Uterus (tissue), 2 donors: ENCODE measurements at regions not wholly inside any gene's neighbourhood (a gene's known extent, or its start where the extent isn't known, plus 50 kb on each side); places are given as distances from the start of the nearest gene placed in this dataset.

ENCODE experiments used
- POLR2A ChIP-seq, 2 donors: fragments of 450-650 bp; IDR thresholded peaks; one replicate each; pipeline ENCODE4 v1.6.1; 2016; ENCODE audit warnings: antibody characterized with exemption in 2 of 2, mild to moderate bottlenecking in 1 of 2, moderate library complexity in 1 of 2
- TF ChIP-seq, protein P1 (sequence below), 4 experiments: fragments of 200-600 bp in 2 of 4; fragments of 450-650 bp in 2 of 4; sonication (generic) in 2 of 4; IDR thresholded peaks; one replicate each; pipeline ENCODE4 v1.5.1; 2016 to 2019; ENCODE audit warnings: antibody characterized with exemption in 4 of 4, mild to moderate bottlenecking in 2 of 4, moderate library complexity in 1 of 4

DNA sequence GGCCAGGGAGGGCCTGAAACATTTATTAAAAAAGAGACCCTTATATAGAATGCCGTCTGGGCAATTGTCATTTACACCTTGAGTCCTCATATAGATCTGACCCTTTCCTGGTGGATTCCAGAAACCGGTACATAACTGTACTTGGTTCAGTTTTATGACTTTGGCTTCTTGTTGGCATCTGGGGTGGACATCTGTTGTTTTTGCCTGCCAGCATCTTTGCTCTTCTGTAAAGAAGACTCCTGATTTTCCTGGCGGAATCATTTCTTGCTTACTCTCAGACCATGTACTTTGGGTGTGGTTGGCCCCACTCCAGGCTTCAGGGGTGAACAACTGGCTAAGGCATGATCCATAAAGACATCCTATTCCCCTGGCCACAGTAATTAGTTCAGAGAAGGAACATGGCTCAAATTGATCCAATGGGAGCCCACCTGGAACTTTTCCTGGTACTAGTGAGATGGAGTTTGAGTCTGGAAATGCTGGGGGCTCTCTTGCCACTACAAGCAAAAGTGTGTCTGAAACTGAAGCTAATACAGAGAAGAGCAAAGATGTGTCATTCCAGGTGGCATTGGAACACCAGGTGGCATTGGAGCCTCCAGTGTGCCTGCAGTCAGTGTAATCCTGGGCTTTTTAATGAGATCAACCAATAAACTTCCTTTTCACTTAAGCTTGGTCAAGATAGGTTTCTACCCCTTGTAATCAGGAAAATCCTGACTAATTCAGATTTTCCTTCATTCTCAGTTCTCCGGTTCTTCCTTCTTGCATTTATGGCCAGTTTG is 332.5 kb upstream of the CAMK1G start:
- TF ChIP-seq, protein P1, sequence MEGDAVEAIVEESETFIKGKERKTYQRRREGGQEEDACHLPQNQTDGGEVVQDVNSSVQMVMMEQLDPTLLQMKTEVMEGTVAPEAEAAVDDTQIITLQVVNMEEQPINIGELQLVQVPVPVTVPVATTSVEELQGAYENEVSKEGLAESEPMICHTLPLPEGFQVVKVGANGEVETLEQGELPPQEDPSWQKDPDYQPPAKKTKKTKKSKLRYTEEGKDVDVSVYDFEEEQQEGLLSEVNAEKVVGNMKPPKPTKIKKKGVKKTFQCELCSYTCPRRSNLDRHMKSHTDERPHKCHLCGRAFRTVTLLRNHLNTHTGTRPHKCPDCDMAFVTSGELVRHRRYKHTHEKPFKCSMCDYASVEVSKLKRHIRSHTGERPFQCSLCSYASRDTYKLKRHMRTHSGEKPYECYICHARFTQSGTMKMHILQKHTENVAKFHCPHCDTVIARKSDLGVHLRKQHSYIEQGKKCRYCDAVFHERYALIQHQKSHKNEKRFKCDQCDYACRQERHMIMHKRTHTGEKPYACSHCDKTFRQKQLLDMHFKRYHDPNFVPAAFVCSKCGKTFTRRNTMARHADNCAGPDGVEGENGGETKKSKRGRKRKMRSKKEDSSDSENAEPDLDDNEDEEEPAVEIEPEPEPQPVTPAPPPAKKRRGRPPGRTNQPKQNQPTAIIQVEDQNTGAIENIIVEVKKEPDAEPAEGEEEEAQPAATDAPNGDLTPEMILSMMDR (IDR thresholded peaks at IDR 0.05): no peak
- no peak for TF ChIP-seq POLR2A (IDR thresholded peaks at IDR 0.05)
